HCT116 (cell line): ENCODE measurements at regions not wholly inside any gene's neighbourhood (a gene's known extent, or its start where the extent isn't known, plus 50 kb on each side); places are given as distances from the start of the nearest gene placed in this dataset.

Source experiments
- ATAC-seq: fragments of 200-7000 bp; cut with Tn5 transposase; 2 replicates; pipeline ENCODE4 v1.9.1; 2020; ENCODE audit warnings: mild to moderate bottlenecking, moderate library complexity
- BruUV-seq: library from RNA; stranded (reverse); fragments of 400-500 nt; replicated peaks from 2 replicates; lab custom pipeline; 2021; lab: Mats Ljungman, UMichigan
- CTCF ChIA-PET: fragments of 300-600 bp; sonication (Branson Sonifier 250); formaldehyde crosslinking; loops from one replicate; lab custom pipeline; 2021; ENCODE audit warnings: antibody characterized with exemption; lab: Charles Lee
- POLR2A ChIA-PET: fragments of 300-600, 350-600 bp; sonication (Branson Sonifier 250); formaldehyde crosslinking; loops from one replicate; lab custom pipeline; 2021; ENCODE audit warnings: antibody characterized with exemption; lab: Charles Lee
- RAD21 ChIA-PET, 2 experiments: fragments of 300-600 bp; sonication (Branson Sonifier 250); formaldehyde crosslinking; loops; one replicate each; lab custom pipeline; 2023; ENCODE audit warnings: low total read pairs in 2 of 2; ENCODE audit not compliant: uncharacterized antibody in 2 of 2, unreplicated experiment in 2 of 2, low non-redundant PET in 1 of 2; lab: Charles Lee
- DNase-seq: peaks from one replicate; pipeline ENCODE4 v3.0.0-alpha.2; 2010; ENCODE audit warnings: low read depth, low spot score
- H2AFZ ChIP-seq: fragments of 200-600 bp; shearing (Covaris generic), sonication (generic); 2 replicates; pipeline ENCODE4 v1.6.1; 2017; ENCODE audit warnings: low read depth, mixed run types, mixed read lengths, antibody characterized with exemption, low read length; ENCODE audit not compliant: poor library complexity, severe bottlenecking
- H3K27ac ChIP-seq: 2 replicates; pipeline ENCODE4 v1.5.1; 2012; ENCODE audit warnings: low read depth, low read length
- H3K27me3 ChIP-seq: fragments of 200-600 bp; sonication (generic); 2 replicates; pipeline ENCODE4 v1.6.1; 2016; ENCODE audit warnings: mixed run types, low read length, mixed read lengths; ENCODE audit not compliant: insufficient read depth
- H3K36me3 ChIP-seq, 2 experiments: fragments of 200-500 bp in 1 of 2; fragments of 200-600 bp in 1 of 2; sonication (Bioruptor generic) in 1 of 2; sonication (generic) in 1 of 2; 2 replicates each; pipeline versions ENCODE4 v1.5.1 to v1.6.1; 2014 to 2016; ENCODE audit warnings: low read length in 2 of 2, inconsistent platforms in 1 of 2, mixed read lengths in 1 of 2, mixed run types in 1 of 2; ENCODE audit not compliant: insufficient read depth in 2 of 2, control insufficient read depth in 1 of 2
- H3K4me1 ChIP-seq, 2 experiments: fragments of 200-600 bp in 1 of 2; sonication (generic) in 1 of 2; 2 replicates each; pipeline versions ENCODE4 v1.5.1 to v1.6.1; 2012 to 2017; ENCODE audit warnings: low read length in 2 of 2, inconsistent platforms in 1 of 2, mild to moderate bottlenecking in 1 of 2, mixed read lengths in 1 of 2, mixed run types in 1 of 2, moderate library complexity in 1 of 2; ENCODE audit not compliant: insufficient read depth in 2 of 2, control insufficient read depth in 1 of 2
- H3K4me2 ChIP-seq: fragments of 200-600 bp; sonication (generic); 2 replicates; pipeline ENCODE4 v1.6.1; 2017; ENCODE audit warnings: mixed run types, low read length, mixed read lengths
- H3K4me3 ChIP-seq, 2 experiments: fragments of 200-600 bp in 1 of 2; sonication (generic) in 1 of 2; replicated peaks in 1 of 2; 2 replicates each; pipeline ENCODE4 v1.5.1; 2011 to 2016; ENCODE audit warnings: low read length in 2 of 2, control low read depth in 1 of 2, low read depth in 1 of 2, mild to moderate bottlenecking in 1 of 2, mixed read lengths in 1 of 2, mixed run types in 1 of 2
- H3K79me2 ChIP-seq: fragments of 200-600 bp; sonication (generic); 2 replicates; pipeline ENCODE4 v1.6.1; 2017; ENCODE audit warnings: mild to moderate bottlenecking, mixed run types, low read length, moderate library complexity, mixed read lengths; ENCODE audit not compliant: insufficient read depth
- H3K9ac ChIP-seq: fragments of 200-600 bp; sonication (generic); 2 replicates; pipeline ENCODE4 v1.6.1; 2016; ENCODE audit warnings: low read length, mixed read lengths
- H3K9me2 ChIP-seq: fragments of 200-600 bp; sonication (generic), shearing (Covaris generic); 2 replicates; pipeline ENCODE4 v1.6.1; 2017; ENCODE audit warnings: mixed run types, mild to moderate bottlenecking, moderate library complexity; ENCODE audit not compliant: insufficient read depth
- H3K9me3 ChIP-seq, 2 experiments: fragments of 200-500 bp in 1 of 2; fragments of 200-600 bp in 1 of 2; sonication (Bioruptor generic) in 1 of 2; sonication (generic) in 1 of 2; 2 replicates each; pipeline ENCODE4 v1.6.1; 2014 to 2017; ENCODE audit warnings: low read length in 2 of 2, mixed read lengths in 2 of 2, inconsistent platforms in 1 of 2, low read depth in 1 of 2, mild to moderate bottlenecking in 1 of 2, mixed run types in 1 of 2, moderate library complexity in 1 of 2; ENCODE audit not compliant: control insufficient read depth in 1 of 2, insufficient read depth in 1 of 2
- H4K20me1 ChIP-seq: fragments of 200-600 bp; sonication (generic), shearing (Covaris generic); 2 replicates; pipeline ENCODE4 v1.6.1; 2017; ENCODE audit warnings: mixed run types, mild to moderate bottlenecking, moderate library complexity; ENCODE audit not compliant: insufficient read depth
- ATF3 ChIP-seq: IDR thresholded peaks from 2 replicates; pipeline ENCODE4 v1.6.1; 2012
- CTCF ChIP-seq, 3 experiments: fragments of 200-600 bp in 1 of 3; sonication (generic) in 1 of 3; IDR thresholded peaks in 2 of 3; conservative IDR thresholded peaks in 1 of 3; 2 replicates each; pipeline ENCODE4 v1.5.1; 2012 to 2017; ENCODE audit warnings: low read depth in 2 of 3, low read length in 2 of 3, antibody characterized with exemption in 1 of 3, borderline replicate concordance in 1 of 3, control low read depth in 1 of 3, mild to moderate bottlenecking in 1 of 3, mixed read lengths in 1 of 3, mixed run types in 1 of 3, moderate library complexity in 1 of 3; ENCODE audit not compliant: insufficient read depth in 1 of 3
- ELF1 ChIP-seq: IDR thresholded peaks from 2 replicates; pipeline ENCODE4 v1.6.1; 2012; ENCODE audit warnings: low read depth, borderline replicate concordance
- EZH2 ChIP-seq: fragments of 200-600 bp; sonication (generic); IDR thresholded peaks from 2 replicates; pipeline ENCODE4 v1.6.1; 2017; ENCODE audit warnings: antibody characterized with exemption, mixed run types
- FOSL1 ChIP-seq: IDR thresholded peaks from 2 replicates; pipeline ENCODE4 v1.6.1; 2012; ENCODE audit warnings: low read depth
- JUND ChIP-seq: IDR thresholded peaks from 2 replicates; pipeline ENCODE4 v1.6.1; 2012
- POLR2A ChIP-seq: IDR thresholded peaks from 2 replicates; pipeline ENCODE4 v1.7.0; 2011; ENCODE audit warnings: borderline replicate concordance; ENCODE audit not compliant: insufficient read depth, insufficient read length; ENCODE audit errors: extremely low read depth
- POLR2AphosphoS5 ChIP-seq: IDR thresholded peaks from 2 replicates; pipeline ENCODE4 v1.6.1; 2011; ENCODE audit warnings: mild to moderate bottlenecking, low read depth, low read length, moderate library complexity
- RAD21 ChIP-seq: IDR thresholded peaks from 2 replicates; pipeline ENCODE4 v1.6.1; 2012; ENCODE audit warnings: low read depth, mild to moderate bottlenecking
- REST ChIP-seq: IDR thresholded peaks from 2 replicates; pipeline ENCODE4 v1.6.1; 2012; ENCODE audit warnings: low read depth
- SIN3A ChIP-seq: IDR thresholded peaks from 2 replicates; pipeline ENCODE4 v1.6.1; 2012; ENCODE audit warnings: low read depth
- SRF ChIP-seq: IDR thresholded peaks from 2 replicates; pipeline ENCODE4 v1.6.1; 2012; ENCODE audit warnings: low read depth
- TCF7L2 ChIP-seq: IDR thresholded peaks from 2 replicates; pipeline ENCODE4 v1.7.0; 2011; ENCODE audit warnings: borderline replicate concordance, inconsistent platforms; ENCODE audit not compliant: insufficient read depth, insufficient read length; ENCODE audit errors: extremely low read depth
- ZBTB33 ChIP-seq: IDR thresholded peaks from 2 replicates; pipeline ENCODE4 v1.6.1; 2011; ENCODE audit warnings: mild to moderate bottlenecking, low read length, moderate library complexity; ENCODE audit not compliant: insufficient replicate concordance; ENCODE audit errors: extremely low read depth
- ZFX ChIP-seq: fragments of 450-650 bp; IDR thresholded peaks from 2 replicates; pipeline ENCODE4 v1.6.1; 2017
- ZNF274 ChIP-seq: fragments of 200-500 bp; sonication (Bioruptor generic); IDR thresholded peaks from 2 replicates; pipeline ENCODE4 v1.6.1; 2014; ENCODE audit warnings: mild to moderate bottlenecking, low read depth, low read length, inconsistent platforms
- intact Hi-C: fragments of 100-400 bp; cut with micrococcal nuclease; formaldehyde crosslinking; loops from 2 replicates; pipeline ENCODE4 v1.10.0; 2022

GRCh38 chr5:25393957-25394356 is 749.2 kb upstream of the CDH10 start (continued):
- TF ChIP-seq ZNF274 (no peak), ZBTB33 (no peak), RAD21 (no peak), JUND (no peak), TCF7L2 (no peak)

GRCh38 chr5:25393256-25393655 is 748.5 kb upstream of the CDH10 start:
- Histone ChIP-seq H3K36me3 (no peaks in the 10 kb centered on the region), H4K20me1 (no peaks in the 10 kb centered on the region), H3K4me1 (no peaks in the 10 kb centered on the region), H3K9me3 (peaks cover 6 to 18% of the 10 kb centered on the region in 2 experiments; a peak in 2 of 4 replicates), H3K27ac (no peak overlapping the region), H3K4me3 (no peak overlapping the region), H2AFZ (no peak overlapping the region), H3K9me2 (no peaks in the 10 kb centered on the region), H3K9ac (no peak overlapping the region), H3K4me2 (no peak overlapping the region), H3K79me2 (no peaks in the 10 kb centered on the region), H3K27me3 (no peaks in the 10 kb centered on the region)
- no TSS peak for BruUV-seq
- ATAC-seq (no peak), DNase-seq (no peak)
- intact Hi-C loops, result no loop called here
- CTCF ChIA-PET, result no interaction called here
- POLR2A ChIA-PET, result no interaction called here
- RAD21 ChIA-PET, result no interaction called here
- no peak for TF ChIP-seq SIN3A
- no peak for TF ChIP-seq EZH2
- no peak for TF ChIP-seq ATF3
- TF ChIP-seq FOSL1, result no peak
- no peak for TF ChIP-seq SRF
- TF ChIP-seq POLR2A, result no peak
- no peak for TF ChIP-seq ELF1
- TF ChIP-seq ZNF274, result no peak
- no peak for TF ChIP-seq TCF7L2
- TF ChIP-seq RAD21, result no peak
- TF ChIP-seq CTCF (IDR thresholded peaks at IDR 0.05 in 2 of 3, conservative IDR thresholded peaks at IDR 0.05 in 1 of 3; ENCODE audit: borderline replicate concordance in 1 of 3, insufficient read depth in 1 of 3, low read depth in 2 of 3, low read length in 2 of 3), result no peak
- no peak for TF ChIP-seq REST
- no peak for TF ChIP-seq ZFX
- no peak for TF ChIP-seq ZBTB33
- no peak for TF ChIP-seq POLR2AphosphoS5
